HUES48 (cell line): ENCODE measurements at regions not wholly inside any gene's neighbourhood (a gene's known extent, or its start where the extent isn't known, plus 50 kb on each side); places are given as distances from the start of the nearest gene placed in this dataset.

Source experiments
- H3K27ac ChIP-seq: one replicate; pipeline ENCODE4 v1.7.0; 2013; ENCODE audit warnings: low read depth, low read length, inconsistent platforms
- H3K27me3 ChIP-seq: 2 replicates; pipeline ENCODE4 v1.6.1; 2013; ENCODE audit warnings: mild to moderate bottlenecking, low read length; ENCODE audit not compliant: control insufficient read depth, insufficient read depth
- H3K36me3 ChIP-seq: 2 replicates; pipeline ENCODE4 v1.6.1; 2013; ENCODE audit warnings: low read length; ENCODE audit not compliant: control insufficient read depth, insufficient read depth
- H3K4me1 ChIP-seq: 2 replicates; pipeline ENCODE4 v1.6.1; 2013; ENCODE audit warnings: mild to moderate bottlenecking, low read length; ENCODE audit not compliant: control insufficient read depth, insufficient read depth
- H3K4me3 ChIP-seq: 2 replicates; pipeline ENCODE4 v1.5.1; 2013; ENCODE audit warnings: mild to moderate bottlenecking, low read depth, low read length
- H3K9ac ChIP-seq: 2 replicates; pipeline ENCODE4 v1.6.1; 2013; ENCODE audit warnings: mild to moderate bottlenecking, low read depth, low read length, moderate library complexity
- H3K9me3 ChIP-seq: 2 replicates; pipeline ENCODE4 v1.6.1; 2013; ENCODE audit warnings: low read length; ENCODE audit not compliant: control insufficient read depth, insufficient read depth

DNA sequence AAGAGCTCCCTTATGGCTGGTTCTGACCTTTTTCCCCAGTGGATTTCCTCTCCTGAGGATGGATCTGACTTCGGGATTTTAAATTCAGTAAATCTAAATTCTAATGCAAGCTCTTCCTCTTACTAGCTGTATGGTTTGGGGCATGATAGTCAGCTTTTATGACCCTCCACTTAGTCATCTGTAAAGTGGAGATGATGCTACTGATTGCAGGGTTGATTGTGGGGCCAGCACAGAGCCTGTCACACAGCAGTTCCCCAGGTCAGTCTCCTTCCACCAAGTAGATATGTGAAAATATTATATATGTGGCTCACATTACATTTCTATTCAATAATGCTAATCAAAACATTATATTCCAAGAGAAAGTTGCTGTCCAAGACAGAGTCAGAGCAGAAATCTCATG is 141.3 kb upstream of the UBE2E1 start:
- Histone ChIP-seq H3K4me3 (no peak overlapping the region), H3K9me3 (no peaks in the 10 kb centered on the region), H3K27ac (no peak overlapping the region), H3K36me3 (no peaks in the 10 kb centered on the region), H3K4me1 (no peaks in the 10 kb centered on the region), H3K9ac (no peak overlapping the region), H3K27me3 (no peaks in the 10 kb centered on the region)

DNA sequence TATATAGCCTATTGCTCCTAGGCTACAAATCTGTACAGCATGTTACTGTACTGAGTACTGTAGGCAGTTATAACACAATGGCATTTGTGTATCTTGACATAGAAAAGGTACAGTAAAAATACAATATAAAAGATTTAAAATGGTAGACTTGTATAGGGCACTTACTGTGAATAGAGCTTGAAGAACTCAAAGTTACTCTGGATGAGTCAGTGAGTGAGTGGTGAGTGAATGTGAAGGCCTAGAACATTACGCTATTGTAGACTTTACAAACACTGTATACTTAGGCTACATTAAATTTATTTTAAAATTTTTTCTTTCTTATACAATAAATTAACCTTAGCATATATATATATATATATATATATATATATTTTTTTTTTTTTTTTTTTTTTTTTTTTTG is 140.0 kb upstream of the UBE2E1 start:
- H3K4me3 ChIP-seq, result no peak overlapping the region

DNA sequence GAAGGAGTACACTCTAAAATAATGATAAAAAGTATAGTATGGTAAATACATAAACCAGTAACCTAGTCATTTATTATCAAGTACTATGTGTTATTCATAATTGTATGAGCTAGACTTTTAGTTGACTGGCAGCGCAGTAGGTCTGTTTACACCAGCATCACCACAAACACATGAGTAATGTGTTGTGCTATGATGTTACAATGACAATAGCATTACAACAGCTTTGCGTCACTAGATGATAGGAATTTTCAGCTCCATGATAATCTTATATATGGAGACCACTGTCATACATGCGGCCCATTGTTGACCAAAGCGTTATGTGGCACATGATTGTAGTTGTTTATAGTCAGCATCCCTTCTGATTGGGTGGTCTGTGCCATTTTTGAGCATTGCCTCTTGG is 138.9 kb upstream of the UBE2E1 start:
- Histone ChIP-seq H3K27me3 (no peaks in the 10 kb centered on the region), H3K9ac (no peak overlapping the region), H3K4me1 (no peaks in the 10 kb centered on the region), H3K36me3 (no peaks in the 10 kb centered on the region), H3K4me3 (no peak overlapping the region), H3K27ac (no peak overlapping the region), H3K9me3 (no peaks in the 10 kb centered on the region)

More for the DNA sequence above, 140.0 kb upstream of the UBE2E1 start:
- H3K9ac ChIP-seq, result no peak overlapping the region
- no peaks in the 10 kb centered on the region for H3K4me1 ChIP-seq
- no peak overlapping the region for H3K27ac ChIP-seq
- no peaks in the 10 kb centered on the region for H3K36me3 ChIP-seq
- no peaks in the 10 kb centered on the region for H3K27me3 ChIP-seq
- H3K9me3 ChIP-seq, result no peaks in the 10 kb centered on the region

DNA sequence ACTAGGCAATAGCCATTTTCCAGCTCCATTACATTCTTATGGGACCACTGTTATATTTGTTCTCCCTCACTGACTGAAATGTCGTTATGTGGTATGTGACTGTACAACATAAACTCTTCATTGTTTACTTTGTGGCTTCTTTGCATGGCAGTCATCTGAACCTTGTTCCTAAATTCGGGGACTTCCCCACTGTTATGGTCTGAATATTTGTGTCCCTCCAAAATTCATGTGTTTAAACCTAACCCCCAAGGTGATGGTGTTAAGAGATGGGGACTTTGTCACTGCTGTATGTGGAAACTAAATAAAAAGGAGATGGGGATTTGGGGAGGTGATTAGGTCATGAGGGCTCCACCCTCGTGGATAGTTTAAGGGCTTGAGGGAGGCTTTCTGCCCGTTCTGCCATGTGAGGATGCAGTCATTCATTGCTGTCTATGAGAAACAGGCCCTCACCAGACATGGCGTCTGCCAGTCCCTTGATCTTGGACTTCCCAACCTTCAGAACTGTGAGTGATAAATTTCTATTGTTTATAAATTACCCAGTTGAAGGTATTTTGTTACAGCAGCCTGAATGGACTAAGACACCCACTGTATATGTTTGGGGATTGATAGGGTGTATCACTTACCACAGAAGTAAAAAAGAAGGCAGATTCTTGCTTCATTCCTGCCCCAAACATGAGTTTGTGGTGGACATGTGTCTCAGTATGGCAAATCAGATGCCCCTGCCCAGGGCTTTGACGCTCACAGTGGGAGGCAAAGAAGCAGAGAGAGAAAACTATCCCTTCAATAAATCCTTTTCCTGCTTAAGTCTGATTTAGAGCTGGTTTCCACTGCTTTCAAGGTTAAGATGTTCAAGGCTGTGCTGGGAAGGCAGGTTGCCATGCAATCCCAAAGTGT is 138.0 kb upstream of the UBE2E1 start:
- Histone ChIP-seq H3K4me1 (no peaks in the 10 kb centered on the region), H3K36me3 (no peaks in the 10 kb centered on the region), H3K4me3 (no peak overlapping the region), H3K9me3 (no peaks in the 10 kb centered on the region), H3K27me3 (no peaks in the 10 kb centered on the region), H3K27ac (no peak overlapping the region), H3K9ac (no peak overlapping the region)

DNA sequence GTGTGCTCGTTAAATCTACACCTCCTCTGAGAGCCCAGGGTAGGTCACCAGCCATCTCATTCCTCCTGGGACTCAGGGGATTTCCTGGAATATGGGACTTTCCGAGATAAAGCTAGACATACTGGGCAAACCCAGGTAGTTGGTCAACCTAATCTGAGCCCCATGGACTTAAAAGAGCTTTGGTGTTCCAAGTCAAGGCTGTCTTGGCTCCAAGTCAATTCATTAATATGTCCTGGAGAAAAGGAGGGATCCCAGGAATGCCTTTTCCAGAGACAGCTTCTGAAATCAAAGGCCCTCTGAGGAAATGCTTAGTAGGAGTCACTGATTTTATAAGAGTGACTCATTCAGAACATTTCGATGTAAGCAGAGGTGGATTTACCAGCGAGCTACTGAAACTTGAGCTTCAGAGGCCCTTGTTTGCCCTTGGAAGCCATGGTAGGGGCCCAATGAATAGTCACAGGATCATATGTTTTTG is 137.3 kb upstream of the UBE2E1 start:
- H3K4me1 ChIP-seq, result no peaks in the 10 kb centered on the region
- H3K9me3 ChIP-seq, result no peaks in the 10 kb centered on the region
- no peak overlapping the region for H3K9ac ChIP-seq
- no peak overlapping the region for H3K27ac ChIP-seq
- no peak overlapping the region for H3K4me3 ChIP-seq
- H3K36me3 ChIP-seq, result no peaks in the 10 kb centered on the region
- no peaks in the 10 kb centered on the region for H3K27me3 ChIP-seq

DNA sequence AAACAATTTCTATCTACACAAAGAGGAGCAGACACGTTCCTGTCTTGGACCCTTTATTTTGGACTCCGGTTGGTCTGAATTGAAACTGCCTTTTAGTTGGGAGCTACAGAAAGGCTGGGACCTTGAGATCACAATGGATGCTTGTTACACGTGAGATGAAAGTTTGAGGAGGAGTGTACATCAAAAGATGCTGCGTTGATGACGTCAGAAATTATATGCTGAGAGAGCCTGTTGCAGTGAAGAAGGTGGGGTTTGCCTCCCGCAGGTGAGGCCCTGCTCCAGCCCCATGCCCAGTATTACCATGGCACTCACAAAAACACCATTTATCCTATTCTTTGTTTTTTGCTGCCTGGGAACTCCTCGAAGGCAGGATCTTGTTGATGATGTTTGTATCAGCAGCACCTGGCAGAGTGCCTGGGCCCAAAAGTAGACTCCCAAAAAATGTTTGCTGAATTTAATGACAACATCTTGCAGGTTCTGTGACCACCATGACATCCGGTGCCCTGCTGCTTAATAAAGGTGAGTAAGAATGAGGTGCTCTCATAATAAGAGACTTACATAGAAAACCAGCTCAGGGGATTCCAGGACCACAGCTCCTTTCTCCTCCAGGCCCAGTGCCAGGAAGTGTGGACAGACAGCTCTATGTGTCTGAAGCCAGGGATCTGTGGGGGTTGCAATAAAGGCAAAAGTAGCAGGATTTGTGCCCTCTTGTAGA is 136.1 kb upstream of the UBE2E1 start:
- H3K27ac ChIP-seq, result no peak overlapping the region
- no peaks in the 10 kb centered on the region for H3K9me3 ChIP-seq
- no peak overlapping the region for H3K9ac ChIP-seq
- no peaks in the 10 kb centered on the region for H3K36me3 ChIP-seq
- H3K4me1 ChIP-seq, result no peaks in the 10 kb centered on the region
- H3K27me3 ChIP-seq, result no peaks in the 10 kb centered on the region
- no peak overlapping the region for H3K4me3 ChIP-seq

DNA sequence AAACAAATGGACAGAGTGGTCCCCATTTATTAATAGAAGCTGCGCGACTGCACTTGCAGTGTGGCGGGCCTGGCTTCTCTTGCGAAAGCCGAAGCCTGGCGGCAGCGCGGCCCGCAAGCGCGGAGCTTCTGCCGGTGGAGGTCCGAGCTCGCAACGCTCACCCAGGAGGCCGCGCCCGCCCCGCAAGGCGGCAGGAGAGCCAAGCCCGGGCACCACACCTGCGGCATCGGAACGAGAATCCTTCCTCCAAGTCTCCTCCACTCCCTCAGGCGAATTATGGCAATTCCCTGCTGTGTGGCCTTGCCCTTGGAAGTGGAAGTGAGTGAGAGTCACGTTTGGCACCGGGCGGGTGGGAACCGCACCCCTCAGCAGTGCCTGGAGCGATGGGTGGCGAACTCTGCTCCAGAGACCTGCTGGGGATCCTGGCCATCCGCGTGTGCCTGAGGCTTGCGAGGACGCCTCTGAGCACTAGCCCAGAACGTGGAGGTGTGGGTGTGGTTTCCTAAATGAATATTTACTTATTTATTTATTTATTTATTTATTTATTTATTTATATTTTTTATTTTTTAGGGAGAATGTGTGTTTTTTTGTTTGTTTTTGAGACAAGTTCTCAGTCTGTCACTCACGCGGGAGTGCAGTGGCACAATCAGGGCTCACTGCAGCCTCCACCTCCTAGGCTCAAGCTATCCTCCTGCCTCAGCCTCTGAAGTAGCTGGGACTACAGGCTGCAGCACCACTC is 133.7 kb upstream of the UBE2E1 start:
- Histone ChIP-seq H3K4me3 (no peak overlapping the region), H3K27ac (no peak overlapping the region), H3K9me3 (no peaks in the 10 kb centered on the region), H3K4me1 (no peaks in the 10 kb centered on the region), H3K27me3 (no peaks in the 10 kb centered on the region), H3K36me3 (no peaks in the 10 kb centered on the region), H3K9ac (no peak overlapping the region)

DNA sequence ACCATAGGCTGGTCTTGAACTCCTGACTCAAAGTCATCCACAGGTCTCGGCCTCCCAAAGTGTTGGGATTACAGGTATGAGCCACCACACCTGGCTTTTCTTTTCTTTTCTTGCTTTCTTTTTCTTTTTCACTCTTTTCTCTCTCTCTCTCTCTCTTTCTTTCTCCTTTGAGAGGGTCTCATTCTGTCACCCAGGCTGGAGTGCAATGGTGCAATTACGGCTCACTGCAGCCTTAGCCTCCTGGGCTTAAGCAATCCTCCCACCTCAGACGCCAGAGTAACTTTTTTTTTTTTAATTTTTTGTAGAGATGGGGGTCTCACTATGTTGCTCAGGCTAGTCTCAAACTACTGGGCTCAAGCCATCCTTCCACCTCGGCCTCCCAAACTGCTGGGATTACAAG is 133.1 kb upstream of the UBE2E1 start:
- Histone ChIP-seq H3K9ac (no peak overlapping the region), H3K27ac (no peak overlapping the region)

DNA sequence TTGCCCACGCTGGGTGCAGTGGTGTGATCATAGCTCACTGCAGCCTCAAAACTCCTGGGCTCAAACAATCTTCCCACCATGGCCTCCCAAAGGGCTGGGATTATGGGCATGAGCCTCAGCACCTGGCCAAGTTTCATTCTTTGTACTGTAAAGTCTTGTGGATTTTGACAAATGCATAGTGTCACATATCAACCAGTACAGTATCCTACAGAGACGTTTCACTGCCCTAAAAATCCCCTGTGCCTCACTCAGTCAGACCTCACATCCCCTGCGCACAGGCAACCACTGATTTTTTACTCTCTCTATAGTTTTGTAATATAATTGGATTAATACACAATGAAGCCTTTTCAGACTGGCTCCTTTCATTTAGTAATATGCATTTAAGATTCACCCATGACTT is 130.7 kb upstream of the UBE2E1 start:
- H3K27me3 ChIP-seq, result no peaks in the 10 kb centered on the region
- H3K4me3 ChIP-seq, result no peak overlapping the region

More for the DNA sequence above, 133.1 kb upstream of the UBE2E1 start:
- Histone ChIP-seq H3K36me3 (no peaks in the 10 kb centered on the region), H3K4me3 (no peak overlapping the region), H3K27me3 (no peaks in the 10 kb centered on the region), H3K9me3 (no peaks in the 10 kb centered on the region), H3K4me1 (no peaks in the 10 kb centered on the region)

DNA sequence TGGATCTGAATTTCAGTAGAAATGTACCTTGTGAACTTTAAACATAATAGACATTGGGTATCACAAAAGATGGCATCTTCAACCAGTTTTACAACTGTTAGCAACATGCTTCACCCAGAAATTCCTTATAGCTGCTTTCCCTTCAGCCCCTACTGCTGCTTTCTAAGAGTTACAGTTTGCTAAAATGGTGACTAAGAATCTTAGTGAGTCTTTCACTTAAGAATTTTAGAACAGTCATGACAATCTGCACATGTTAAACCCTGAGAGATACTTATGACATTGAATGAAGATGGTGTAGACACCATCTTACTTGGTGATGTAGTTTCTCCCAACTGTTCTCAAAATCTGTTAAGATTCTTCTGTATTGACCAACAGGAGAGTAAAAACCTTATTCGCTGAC is 129.7 kb upstream of the UBE2E1 start:
- H3K9ac ChIP-seq, result no peak overlapping the region
- H3K27ac ChIP-seq, result no peak overlapping the region
- H3K4me1 ChIP-seq, result no peaks in the 10 kb centered on the region
- H3K27me3 ChIP-seq, result no peaks in the 10 kb centered on the region
- H3K4me3 ChIP-seq, result no peak overlapping the region
- H3K9me3 ChIP-seq, result no peaks in the 10 kb centered on the region
- no peaks in the 10 kb centered on the region for H3K36me3 ChIP-seq

More for the DNA sequence above, 130.7 kb upstream of the UBE2E1 start:
- no peaks in the 10 kb centered on the region for H3K4me1 ChIP-seq
- no peaks in the 10 kb centered on the region for H3K9me3 ChIP-seq
- no peak overlapping the region for H3K9ac ChIP-seq
- no peaks in the 10 kb centered on the region for H3K36me3 ChIP-seq
- H3K27ac ChIP-seq, result no peak overlapping the region
